ENCODE measurements at regions not wholly inside any gene's neighbourhood (a gene's known extent, or its start where the extent isn't known, plus 50 kb on each side); places are given as distances from the start of the nearest gene placed in this dataset.

- no peak for DNase-seq
- ATAC-seq (ENCODE audit: low read depth) = no peak
- H3K4me3 Mint-ChIP-seq = no peak overlapping the region
- intact Hi-C loops (cut with micrococcal nuclease) = no loop called here
- H3K27ac Mint-ChIP-seq = no peak overlapping the region
- no peaks in the 10 kb centered on the region for H3K4me1 Mint-ChIP-seq
- peaks cover 35% of the 10 kb centered on the region for H3K27me3 Mint-ChIP-seq
- POLR2A ChIA-PET = no interaction called here
- no peak for TF ChIP-seq CTCF (IDR thresholded peaks at IDR 0.05)
- CTCF ChIA-PET = no interaction called here
- no peaks in the 10 kb centered on the region for H3K36me3 Mint-ChIP-seq (ENCODE audit: low read depth)
- H3K9me3 Mint-ChIP-seq = peaks cover 2% of the 10 kb centered on the region
Observed at GRCh38 chr19:30253581-30253996, 118.6 kb upstream of the ZNF536 start.

- no peaks in the 10 kb centered on the region for H3K4me1 Mint-ChIP-seq
Observed at GRCh38 chr19:30254158-30254557, 118.0 kb upstream of the ZNF536 start.

GRCh38 chr19:30254789-30255188 is 117.4 kb upstream of the ZNF536 start:
- CTCF ChIA-PET = no interaction called here
- peaks cover 36% of the 10 kb centered on the region for H3K27me3 Mint-ChIP-seq

More at GRCh38 chr19:30254158-30254557, 118.0 kb upstream of the ZNF536 start:
- Mint-ChIP-seq H3K27ac (no peak overlapping the region), H3K36me3 (ENCODE audit: low read depth) (no peaks in the 10 kb centered on the region), H3K4me3 (no peak overlapping the region), H3K9me3 (peaks cover 2% of the 10 kb centered on the region), H3K27me3 (peaks cover 35% of the 10 kb centered on the region)
- TF ChIP-seq CTCF (IDR thresholded peaks at IDR 0.05) = no peak
- ChIA-PET CTCF (no interaction called here), POLR2A (no interaction called here)
- DNase-seq (no peak), ATAC-seq (ENCODE audit: low read depth) (no peak)
- intact Hi-C loops (cut with micrococcal nuclease) = no loop called here

GRCh38 chr19:30255791-30256495 is 116.2 kb upstream of the ZNF536 start:
- H3K27me3 Mint-ChIP-seq = peaks cover 34% of the 10 kb centered on the region
- CTCF ChIA-PET = no interaction called here
- H3K4me3 Mint-ChIP-seq = no peak overlapping the region
- POLR2A ChIA-PET = no interaction called here
- H3K9me3 Mint-ChIP-seq = peaks cover 2% of the 10 kb centered on the region
- no peak for DNase-seq
- ATAC-seq (ENCODE audit: low read depth) = no peak
- no peaks in the 10 kb centered on the region for H3K36me3 Mint-ChIP-seq (ENCODE audit: low read depth)
- no peak overlapping the region for H3K27ac Mint-ChIP-seq
- intact Hi-C loops (cut with micrococcal nuclease) = no loop called here
- TF ChIP-seq CTCF (IDR thresholded peaks at IDR 0.05) = no peak
- H3K4me1 Mint-ChIP-seq = no peaks in the 10 kb centered on the region

More at GRCh38 chr19:30254789-30255188, 117.4 kb upstream of the ZNF536 start:
- Mint-ChIP-seq H3K4me1 (no peaks in the 10 kb centered on the region), H3K4me3 (no peak overlapping the region), H3K27ac (no peak overlapping the region), H3K9me3 (peaks cover 2% of the 10 kb centered on the region), H3K36me3 (ENCODE audit: low read depth) (no peaks in the 10 kb centered on the region)
- no peak for DNase-seq
- no peak for ATAC-seq (ENCODE audit: low read depth)
- POLR2A ChIA-PET = no interaction called here
- no peak for TF ChIP-seq CTCF (IDR thresholded peaks at IDR 0.05)
- intact Hi-C loops (cut with micrococcal nuclease) = no loop called here

- DNase-seq = no peak
- peaks cover 31% of the 10 kb centered on the region for H3K27me3 Mint-ChIP-seq
- no peaks in the 10 kb centered on the region for H3K4me1 Mint-ChIP-seq
- intact Hi-C loops (cut with micrococcal nuclease) = no loop called here
- peaks cover 2% of the 10 kb centered on the region for H3K9me3 Mint-ChIP-seq
- TF ChIP-seq CTCF (IDR thresholded peaks at IDR 0.05) = no peak
- CTCF ChIA-PET = no interaction called here
- no peaks in the 10 kb centered on the region for H3K36me3 Mint-ChIP-seq (ENCODE audit: low read depth)
- POLR2A ChIA-PET = no interaction called here
- no peak overlapping the region for H3K4me3 Mint-ChIP-seq
- no peak for ATAC-seq (ENCODE audit: low read depth)
- H3K27ac Mint-ChIP-seq = no peak overlapping the region
Observed at GRCh38 chr19:30256496-30256850, 115.7 kb upstream of the ZNF536 start.
